AG09309 (cell line): ENCODE measurements at regions not wholly inside any gene's neighbourhood (a gene's known extent, or its start where the extent isn't known, plus 50 kb on each side); places are given as distances from the start of the nearest gene placed in this dataset.

Source experiments
- DNase-seq: peaks from one replicate; pipeline ENCODE4 v3.0.0-alpha.2; 2010; ENCODE audit warnings: low read depth
- H3K4me3 ChIP-seq: 2 replicates; pipeline ENCODE4 v1.5.1; 2011; ENCODE audit warnings: mild to moderate bottlenecking, low read depth, low read length, moderate library complexity; ENCODE audit not compliant: control insufficient read depth
- CTCF ChIP-seq: IDR thresholded peaks from 2 replicates; pipeline ENCODE4 v1.5.1; 2011; ENCODE audit warnings: mild to moderate bottlenecking, low read depth, low read length, inconsistent platforms; ENCODE audit not compliant: insufficient read depth, control insufficient read depth; ENCODE audit errors: missing control alignments

- TF ChIP-seq CTCF: no peak
- DNase-seq: no peak
- no peak overlapping the region for H3K4me3 ChIP-seq
Observed at GRCh38 chr16:80372341-80372740, 168.5 kb upstream of the DYNLRB2 start.

- peak; percentile 20 for DNase-seq
- no peak overlapping the region for H3K4me3 ChIP-seq
- TF ChIP-seq CTCF: peak; percentile 90
Observed at GRCh38 chr16:80369138-80369958, 171.4 kb upstream of the DYNLRB2 start.

GRCh38 chr16:80367037-80367658 lies 173.6 kb upstream of the DYNLRB2 start:
- H3K4me3 ChIP-seq: no peak overlapping the region
- DNase-seq: no peak
- TF ChIP-seq CTCF: no peak

- no peak for TF ChIP-seq CTCF
- H3K4me3 ChIP-seq: no peak overlapping the region
- no peak for DNase-seq
Observed at GRCh38 chr16:80366023-80366422, 174.8 kb upstream of the DYNLRB2 start.

- no peak for DNase-seq
- no peak overlapping the region for H3K4me3 ChIP-seq
- TF ChIP-seq CTCF: no peak
Observed at GRCh38 chr16:80362816-80363215, 178.0 kb upstream of the DYNLRB2 start.

- TF ChIP-seq CTCF: no peak
- H3K4me3 ChIP-seq: no peak overlapping the region
- no peak for DNase-seq
Observed at GRCh38 chr16:80356365-80356764, 184.4 kb upstream of the DYNLRB2 start.
